Prostate gland (tissue), 2 donors: ENCODE measurements at regions not wholly inside any gene's neighbourhood (a gene's known extent, or its start where the extent isn't known, plus 50 kb on each side); places are given as distances from the start of the nearest gene placed in this dataset.

Experiments
- CTCF ChIP-seq, 4 experiments: fragments of 200-600 bp in 2 of 4; fragments of 450-650 bp in 2 of 4; sonication (generic) in 2 of 4; IDR thresholded peaks; 1 replicate in 3 of 4; 2 replicates in 1 of 4; pipeline ENCODE4 v1.5.1; 2016 to 2019; ENCODE audit warnings: antibody characterized with exemption in 4 of 4, mild to moderate bottlenecking in 2 of 4, moderate library complexity in 2 of 4
- POLR2AphosphoS5 ChIP-seq: sonication (generic); formaldehyde crosslinking; IDR thresholded peaks from one replicate; pipeline ENCODE4 v1.6.1; 2017; ENCODE audit warnings: antibody characterized with exemption

DNA sequence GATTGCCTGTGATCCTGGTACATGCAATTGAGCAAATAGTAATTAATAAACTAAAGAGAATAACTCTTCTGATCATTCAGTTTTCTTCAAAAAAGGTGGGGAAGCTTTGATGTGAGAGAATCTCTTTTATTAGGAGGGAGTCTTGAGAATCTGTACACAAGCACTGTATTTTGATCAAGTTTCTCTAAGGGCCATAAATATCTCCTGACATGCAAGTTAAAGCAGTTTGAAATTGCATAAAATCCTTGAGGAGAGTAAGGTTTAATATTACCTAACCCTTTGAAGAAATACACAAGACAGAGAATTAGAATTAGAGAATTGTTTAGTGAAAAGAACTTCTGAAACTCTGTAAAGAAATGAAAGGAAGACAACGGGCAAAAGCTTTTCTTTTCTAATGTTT, 326.9 kb downstream of the FAT4 start:
- TF ChIP-seq CTCF (IDR thresholded peaks at IDR 0.05) (no peak), POLR2AphosphoS5 (no peak)
